Spleen (tissue), 7 donors: ENCODE measurements at regions not wholly inside any gene's neighbourhood (a gene's known extent, or its start where the extent isn't known, plus 50 kb on each side); places are given as distances from the start of the nearest gene placed in this dataset.

Experiments used
- POLR2A ChIP-seq, 3 donors: fragments of 450-650 bp; IDR thresholded peaks; one replicate each; pipeline ENCODE4 v1.5.1; 2017; ENCODE audit warnings: antibody characterized with exemption in 3 of 3, mild to moderate bottlenecking in 1 of 3
- POLR2AphosphoS5 ChIP-seq, 3 donors: sonication (generic); formaldehyde crosslinking; IDR thresholded peaks; one replicate each; pipeline ENCODE4 v1.5.1; 2017; ENCODE audit warnings: antibody characterized with exemption in 3 of 3
- TF ChIP-seq, protein P1 (sequence below), 11 experiments: fragments of 200-600 bp in 7 of 11; fragments of 450-650 bp in 4 of 11; sonication (generic) in 4 of 11; IDR thresholded peaks in 8 of 11; conservative IDR thresholded peaks in 3 of 11; 1 replicate in 7 of 11; 2 replicates in 4 of 11; pipeline versions ENCODE4 v1.4.0 to v1.8.0; 2016 to 2021; ENCODE audit warnings: antibody characterized with exemption in 11 of 11, inconsistent platforms in 4 of 11, mild to moderate bottlenecking in 1 of 11
- donor health status: DM: no; HTN: no; CAD: no; lungs with moderate emphysema.
- donor health status: DM: no; HTN: no; CAD: no.
- donor health status: DM: no; HTN: no; CAD: no.

DNA sequence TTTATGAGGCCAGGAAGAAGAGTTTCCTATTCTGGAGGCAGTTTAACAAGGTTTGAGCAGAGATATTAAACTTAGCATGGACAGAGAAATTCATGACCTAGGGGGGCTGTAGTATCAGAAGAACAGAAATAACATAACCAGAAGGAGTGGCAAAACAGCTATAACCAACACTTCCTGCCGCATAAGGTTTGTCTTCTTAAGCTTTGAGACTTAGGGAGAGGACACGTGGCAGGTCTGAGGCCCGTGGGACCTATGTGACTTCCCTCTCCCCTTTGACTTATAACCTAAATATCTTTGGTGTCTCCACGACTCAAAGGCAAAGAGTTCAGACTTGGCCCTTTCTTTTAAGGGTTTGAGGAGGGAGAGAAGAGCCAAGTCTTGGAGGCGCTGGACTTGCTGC lies 119.1 kb upstream of the PZP start:
- TF ChIP-seq, protein P1, sequence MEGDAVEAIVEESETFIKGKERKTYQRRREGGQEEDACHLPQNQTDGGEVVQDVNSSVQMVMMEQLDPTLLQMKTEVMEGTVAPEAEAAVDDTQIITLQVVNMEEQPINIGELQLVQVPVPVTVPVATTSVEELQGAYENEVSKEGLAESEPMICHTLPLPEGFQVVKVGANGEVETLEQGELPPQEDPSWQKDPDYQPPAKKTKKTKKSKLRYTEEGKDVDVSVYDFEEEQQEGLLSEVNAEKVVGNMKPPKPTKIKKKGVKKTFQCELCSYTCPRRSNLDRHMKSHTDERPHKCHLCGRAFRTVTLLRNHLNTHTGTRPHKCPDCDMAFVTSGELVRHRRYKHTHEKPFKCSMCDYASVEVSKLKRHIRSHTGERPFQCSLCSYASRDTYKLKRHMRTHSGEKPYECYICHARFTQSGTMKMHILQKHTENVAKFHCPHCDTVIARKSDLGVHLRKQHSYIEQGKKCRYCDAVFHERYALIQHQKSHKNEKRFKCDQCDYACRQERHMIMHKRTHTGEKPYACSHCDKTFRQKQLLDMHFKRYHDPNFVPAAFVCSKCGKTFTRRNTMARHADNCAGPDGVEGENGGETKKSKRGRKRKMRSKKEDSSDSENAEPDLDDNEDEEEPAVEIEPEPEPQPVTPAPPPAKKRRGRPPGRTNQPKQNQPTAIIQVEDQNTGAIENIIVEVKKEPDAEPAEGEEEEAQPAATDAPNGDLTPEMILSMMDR (IDR thresholded peaks at IDR 0.05 in 8 of 11, conservative IDR thresholded peaks at IDR 0.05 in 3 of 11), result no peak
- no peak for TF ChIP-seq POLR2AphosphoS5 (IDR thresholded peaks at IDR 0.05)
- TF ChIP-seq POLR2A (IDR thresholded peaks at IDR 0.05), result no peak
